Testis (tissue), 2 donors: ENCODE measurements at regions not wholly inside any gene's neighbourhood (a gene's known extent, or its start where the extent isn't known, plus 50 kb on each side); places are given as distances from the start of the nearest gene placed in this dataset.

Experiments used
- CTCF ChIP-seq, 3 experiments: fragments of 450-650 bp in 2 of 3; fragments of 200-600 bp in 1 of 3; sonication (generic) in 1 of 3; IDR thresholded peaks; one replicate each; pipeline ENCODE4 v1.5.1; 2016 to 2019; ENCODE audit warnings: antibody characterized with exemption in 3 of 3, mild to moderate bottlenecking in 2 of 3, moderate library complexity in 1 of 3
- POLR2A ChIP-seq: fragments of 450-650 bp; IDR thresholded peaks from one replicate; pipeline ENCODE4 v1.6.1; 2017; ENCODE audit warnings: antibody characterized with exemption, mild to moderate bottlenecking, moderate library complexity

- no peak for TF ChIP-seq CTCF (IDR thresholded peaks at IDR 0.05)
- TF ChIP-seq POLR2A, result no peak
Measured at GRCh38 chr5:155472780-155473179, 459.2 kb downstream of the KIF4B start.
